GM19238 (cell line): ENCODE measurements at regions not wholly inside any gene's neighbourhood (a gene's known extent, or its start where the extent isn't known, plus 50 kb on each side); places are given as distances from the start of the nearest gene placed in this dataset.
"Not testable (repeated sequence)": the region's sequence is repeated elsewhere in the genome, so short reads cannot be mapped to it uniquely, and the experiment has no call there.

ENCODE experiments used
- DNase-seq: peaks from one replicate; pipeline ENCODE4 v3.0.0; 2011; ENCODE audit warnings: low spot score; ENCODE audit not compliant: insufficient read length

- no peak for DNase-seq
These were observed 97.2 kb downstream of the KDR start for GRCh38 chr4:55028196-55028595.

GRCh38 chr4:55027596-55027995 is 97.8 kb downstream of the KDR start:
- no peak for DNase-seq

GRCh38 chr4:55025456-55025855 is 99.9 kb downstream of the KDR start:
- not testable (repeated sequence) for DNase-seq

- no peak for DNase-seq
These were observed 102.4 kb downstream of the KDR start for GRCh38 chr4:55023030-55023429.

- DNase-seq = no peak
These were observed 104.2 kb downstream of the KDR start for GRCh38 chr4:55021214-55021613.

GRCh38 chr4:55020131-55020530 is 105.3 kb downstream of the KDR start:
- DNase-seq = no peak

GRCh38 chr4:55018978-55019377 is 106.4 kb downstream of the KDR start:
- DNase-seq = no peak

- DNase-seq = no peak
These were observed 106.9 kb downstream of the KDR start for GRCh38 chr4:55018521-55018920.

- DNase-seq = no peak
These were observed 108.0 kb downstream of the KDR start for GRCh38 chr4:55017406-55017805.

- DNase-seq = no peak
These were observed 109.3 kb downstream of the KDR start for GRCh38 chr4:55016131-55016530.

- no peak for DNase-seq
These were observed 110.5 kb downstream of the KDR start for GRCh38 chr4:55014876-55015275.

GRCh38 chr4:55013431-55013955 is 111.9 kb downstream of the KDR start:
- DNase-seq = no peak

GRCh38 chr4:55012363-55013230 is 112.8 kb downstream of the KDR start:
- no peak for DNase-seq

- no peak for DNase-seq
These were observed 113.6 kb downstream of the KDR start for GRCh38 chr4:55011761-55012160.

GRCh38 chr4:55010550-55010949 is 114.8 kb downstream of the KDR start:
- no peak for DNase-seq

GRCh38 chr4:55008166-55009056 is 117.0 kb downstream of the KDR start:
- no peak for DNase-seq

GRCh38 chr4:55005910-55006309 is 119.5 kb downstream of the KDR start:
- DNase-seq = no peak

- no peak for DNase-seq
These were observed 120.6 kb downstream of the KDR start for GRCh38 chr4:55004831-55005230.

- DNase-seq = no peak
These were observed 123.0 kb downstream of the KDR start for GRCh38 chr4:55002431-55002830.

- DNase-seq = no peak
These were observed 123.9 kb downstream of the KDR start for GRCh38 chr4:55001538-55001937.

- no peak for DNase-seq
These were observed 126.4 kb downstream of the KDR start for GRCh38 chr4:54999003-54999402.

- DNase-seq = not testable (repeated sequence)
These were observed 131.8 kb downstream of the KDR start for GRCh38 chr4:54993473-54994026.
